ENCODE measurements at regions not wholly inside any gene's neighbourhood (a gene's known extent, or its start where the extent isn't known, plus 50 kb on each side); places are given as distances from the start of the nearest gene placed in this dataset.
A peak's percentile ranks its signal among the peaks of the same experiment; 100 is the strongest.

GRCh38 chr6:16929809-16930208 is 168.5 kb upstream of the ATXN1 start:
- no peaks in the 10 kb centered on the region for H3K36me3 ChIP-seq (ENCODE audit: insufficient read depth, low read length)
- H3K27ac ChIP-seq (ENCODE audit: low read depth, low read length): peak overlapping the region; percentile 54
- no peaks in the 10 kb centered on the region for H3K27me3 ChIP-seq (ENCODE audit: insufficient read depth, low read length)
- no peaks in the 10 kb centered on the region for H3K79me2 ChIP-seq (ENCODE audit: control insufficient read depth, insufficient read depth, low read length, unreplicated experiment)
- H2AFZ ChIP-seq (ENCODE audit: low read length, unreplicated experiment): no peak overlapping the region
- H3K4me1 ChIP-seq (ENCODE audit: control insufficient read depth, insufficient read depth, low read length, unreplicated experiment): peaks cover 3% of the 10 kb centered on the region
- H3K4me3 ChIP-seq (ENCODE audit: low read depth, low read length): no peak overlapping the region

- Histone ChIP-seq H2AFZ (ENCODE audit: low read length, unreplicated experiment) (no peak overlapping the region), H3K27me3 (ENCODE audit: insufficient read depth, low read length) (no peaks in the 10 kb centered on the region), H3K79me2 (ENCODE audit: control insufficient read depth, insufficient read depth, low read length, unreplicated experiment) (no peaks in the 10 kb centered on the region), H3K36me3 (ENCODE audit: insufficient read depth, low read length) (no peaks in the 10 kb centered on the region), H3K4me1 (ENCODE audit: control insufficient read depth, insufficient read depth, low read length, unreplicated experiment) (peaks cover 3% of the 10 kb centered on the region), H3K27ac (ENCODE audit: low read depth, low read length) (no peak overlapping the region), H3K4me3 (ENCODE audit: low read depth, low read length) (no peak overlapping the region)
Measured at GRCh38 chr6:16928387-16928786, 167.1 kb upstream of the ATXN1 start.

GRCh38 chr6:16927205-16927604 is 165.9 kb upstream of the ATXN1 start:
- peaks cover 3% of the 10 kb centered on the region for H3K4me1 ChIP-seq (ENCODE audit: control insufficient read depth, insufficient read depth, low read length, unreplicated experiment)
- no peaks in the 10 kb centered on the region for H3K36me3 ChIP-seq (ENCODE audit: insufficient read depth, low read length)
- H3K4me3 ChIP-seq (ENCODE audit: low read depth, low read length): no peak overlapping the region
- no peaks in the 10 kb centered on the region for H3K79me2 ChIP-seq (ENCODE audit: control insufficient read depth, insufficient read depth, low read length, unreplicated experiment)
- no peak overlapping the region for H2AFZ ChIP-seq (ENCODE audit: low read length, unreplicated experiment)
- no peaks in the 10 kb centered on the region for H3K27me3 ChIP-seq (ENCODE audit: insufficient read depth, low read length)
- no peak overlapping the region for H3K27ac ChIP-seq (ENCODE audit: low read depth, low read length)

GRCh38 chr6:16925461-16925860 is 164.2 kb upstream of the ATXN1 start:
- H3K4me3 ChIP-seq (ENCODE audit: low read depth, low read length): no peak overlapping the region
- H3K36me3 ChIP-seq (ENCODE audit: insufficient read depth, low read length): no peaks in the 10 kb centered on the region
- no peak overlapping the region for H3K27ac ChIP-seq (ENCODE audit: low read depth, low read length)
- peaks cover 3% of the 10 kb centered on the region for H3K4me1 ChIP-seq (ENCODE audit: control insufficient read depth, insufficient read depth, low read length, unreplicated experiment)
- H3K27me3 ChIP-seq (ENCODE audit: insufficient read depth, low read length): no peaks in the 10 kb centered on the region
- no peaks in the 10 kb centered on the region for H3K79me2 ChIP-seq (ENCODE audit: control insufficient read depth, insufficient read depth, low read length, unreplicated experiment)
- no peak overlapping the region for H2AFZ ChIP-seq (ENCODE audit: low read length, unreplicated experiment)

- Histone ChIP-seq H3K4me3 (ENCODE audit: low read depth, low read length) (no peak overlapping the region), H3K79me2 (ENCODE audit: control insufficient read depth, insufficient read depth, low read length, unreplicated experiment) (no peaks in the 10 kb centered on the region), H2AFZ (ENCODE audit: low read length, unreplicated experiment) (no peak overlapping the region), H3K27ac (ENCODE audit: low read depth, low read length) (no peak overlapping the region), H3K36me3 (ENCODE audit: insufficient read depth, low read length) (no peaks in the 10 kb centered on the region), H3K27me3 (ENCODE audit: insufficient read depth, low read length) (no peaks in the 10 kb centered on the region), H3K4me1 (ENCODE audit: control insufficient read depth, insufficient read depth, low read length, unreplicated experiment) (no peaks in the 10 kb centered on the region)
Measured at GRCh38 chr6:16922282-16922681, 161.0 kb upstream of the ATXN1 start.

- H3K27ac ChIP-seq (ENCODE audit: low read depth, low read length): no peak overlapping the region
- H3K79me2 ChIP-seq (ENCODE audit: control insufficient read depth, insufficient read depth, low read length, unreplicated experiment): no peaks in the 10 kb centered on the region
- no peaks in the 10 kb centered on the region for H3K36me3 ChIP-seq (ENCODE audit: insufficient read depth, low read length)
- no peak overlapping the region for H2AFZ ChIP-seq (ENCODE audit: low read length, unreplicated experiment)
- H3K27me3 ChIP-seq (ENCODE audit: insufficient read depth, low read length): no peaks in the 10 kb centered on the region
- no peaks in the 10 kb centered on the region for H3K4me1 ChIP-seq (ENCODE audit: control insufficient read depth, insufficient read depth, low read length, unreplicated experiment)
- no peak overlapping the region for H3K4me3 ChIP-seq (ENCODE audit: low read depth, low read length)
Measured at GRCh38 chr6:16921399-16922110, 160.3 kb upstream of the ATXN1 start.

GRCh38 chr6:16918586-16918985 is 157.3 kb upstream of the ATXN1 start:
- H3K27me3 ChIP-seq (ENCODE audit: insufficient read depth, low read length): no peaks in the 10 kb centered on the region
- H2AFZ ChIP-seq (ENCODE audit: low read length, unreplicated experiment): peak overlapping the region; percentile 51
- no peaks in the 10 kb centered on the region for H3K4me1 ChIP-seq (ENCODE audit: control insufficient read depth, insufficient read depth, low read length, unreplicated experiment)
- no peak overlapping the region for H3K27ac ChIP-seq (ENCODE audit: low read depth, low read length)
- no peaks in the 10 kb centered on the region for H3K36me3 ChIP-seq (ENCODE audit: insufficient read depth, low read length)
- H3K4me3 ChIP-seq (ENCODE audit: low read depth, low read length): no peak overlapping the region
- H3K79me2 ChIP-seq (ENCODE audit: control insufficient read depth, insufficient read depth, low read length, unreplicated experiment): no peaks in the 10 kb centered on the region

- H3K4me3 ChIP-seq (ENCODE audit: low read depth, low read length): no peak overlapping the region
- peaks cover 16% of the 10 kb centered on the region for H3K4me1 ChIP-seq (ENCODE audit: control insufficient read depth, insufficient read depth, low read length, unreplicated experiment)
- H3K27me3 ChIP-seq (ENCODE audit: insufficient read depth, low read length): no peaks in the 10 kb centered on the region
- no peak overlapping the region for H2AFZ ChIP-seq (ENCODE audit: low read length, unreplicated experiment)
- no peak overlapping the region for H3K27ac ChIP-seq (ENCODE audit: low read depth, low read length)
- no peaks in the 10 kb centered on the region for H3K79me2 ChIP-seq (ENCODE audit: control insufficient read depth, insufficient read depth, low read length, unreplicated experiment)
- no peaks in the 10 kb centered on the region for H3K36me3 ChIP-seq (ENCODE audit: insufficient read depth, low read length)
Measured at GRCh38 chr6:16914184-16914583, 152.9 kb upstream of the ATXN1 start.

- Histone ChIP-seq H3K36me3 (ENCODE audit: insufficient read depth, low read length) (no peaks in the 10 kb centered on the region), H2AFZ (ENCODE audit: low read length, unreplicated experiment) (no peak overlapping the region), H3K4me1 (ENCODE audit: control insufficient read depth, insufficient read depth, low read length, unreplicated experiment) (peaks cover 16% of the 10 kb centered on the region), H3K27me3 (ENCODE audit: insufficient read depth, low read length) (no peaks in the 10 kb centered on the region), H3K4me3 (ENCODE audit: low read depth, low read length) (no peak overlapping the region), H3K27ac (ENCODE audit: low read depth, low read length) (no peak overlapping the region), H3K79me2 (ENCODE audit: control insufficient read depth, insufficient read depth, low read length, unreplicated experiment) (no peaks in the 10 kb centered on the region)
Measured at GRCh38 chr6:16912756-16913155, 151.5 kb upstream of the ATXN1 start.

- Histone ChIP-seq H3K27ac (ENCODE audit: low read depth, low read length) (peak overlapping the region; percentile 39; the same call in 1 of the 2 replicates), H3K4me1 (ENCODE audit: control insufficient read depth, insufficient read depth, low read length, unreplicated experiment) (peaks cover 16% of the 10 kb centered on the region), H3K36me3 (ENCODE audit: insufficient read depth, low read length) (no peaks in the 10 kb centered on the region), H3K79me2 (ENCODE audit: control insufficient read depth, insufficient read depth, low read length, unreplicated experiment) (no peaks in the 10 kb centered on the region), H3K27me3 (ENCODE audit: insufficient read depth, low read length) (no peaks in the 10 kb centered on the region), H3K4me3 (ENCODE audit: low read depth, low read length) (no peak overlapping the region), H2AFZ (ENCODE audit: low read length, unreplicated experiment) (no peak overlapping the region)
Measured at GRCh38 chr6:16911088-16911487, 149.8 kb upstream of the ATXN1 start.

- no peaks in the 10 kb centered on the region for H3K79me2 ChIP-seq (ENCODE audit: control insufficient read depth, insufficient read depth, low read length, unreplicated experiment)
- H3K4me3 ChIP-seq (ENCODE audit: low read depth, low read length): no peak overlapping the region
- no peak overlapping the region for H2AFZ ChIP-seq (ENCODE audit: low read length, unreplicated experiment)
Measured at GRCh38 chr6:16909658-16910360, 148.5 kb upstream of the ATXN1 start.

More at GRCh38 chr6:16909658-16910360, 148.5 kb upstream of the ATXN1 start:
- Histone ChIP-seq H3K27ac (ENCODE audit: low read depth, low read length) (peak overlapping the region; percentile 39; the same call in 1 of the 2 replicates), H3K36me3 (ENCODE audit: insufficient read depth, low read length) (no peaks in the 10 kb centered on the region), H3K27me3 (ENCODE audit: insufficient read depth, low read length) (no peaks in the 10 kb centered on the region), H3K4me1 (ENCODE audit: control insufficient read depth, insufficient read depth, low read length, unreplicated experiment) (peaks cover 16% of the 10 kb centered on the region)
